WTC11 (cell line): ENCODE measurements at regions not wholly inside any gene's neighbourhood (a gene's known extent, or its start where the extent isn't known, plus 50 kb on each side); places are given as distances from the start of the nearest gene placed in this dataset.
"Not testable (repeated sequence)": the region's sequence is repeated elsewhere in the genome, so short reads cannot be mapped to it uniquely, and the experiment has no call there.

Source experiments
- ELF4 ChIP-seq: sonication (generic); formaldehyde crosslinking; IDR thresholded peaks from 2 replicates; pipeline ENCODE4 v1.8.1; 2022; ENCODE audit warnings: low read depth, mild to moderate bottlenecking, moderate library complexity, missing genetic modification reagents
- NFE2L1 ChIP-seq: sonication (generic); formaldehyde crosslinking; IDR thresholded peaks from 2 replicates; pipeline ENCODE4 v1.8.1; 2023; ENCODE audit warnings: missing genetic modification reagents
- RELA ChIP-seq: sonication (generic); formaldehyde crosslinking; IDR thresholded peaks from 2 replicates; pipeline ENCODE4 v1.8.1; 2022; ENCODE audit warnings: missing genetic modification reagents, mild to moderate bottlenecking, borderline replicate concordance
- SMAD4 ChIP-seq: sonication (generic); formaldehyde crosslinking; IDR thresholded peaks from 2 replicates; pipeline ENCODE4 v1.8.0; 2022; ENCODE audit warnings: mild to moderate bottlenecking, missing genetic modification reagents
- TEAD1 ChIP-seq: sonication (generic); formaldehyde crosslinking; IDR thresholded peaks from 2 replicates; pipeline ENCODE4 v1.8.0; 2022; ENCODE audit warnings: mild to moderate bottlenecking, missing genetic modification reagents
- TEAD4 ChIP-seq: sonication (generic); formaldehyde crosslinking; IDR thresholded peaks from 2 replicates; pipeline ENCODE4 v1.8.0; 2022; ENCODE audit warnings: mild to moderate bottlenecking, missing genetic modification reagents
- USF2 ChIP-seq: sonication (generic); formaldehyde crosslinking; IDR thresholded peaks from 2 replicates; pipeline ENCODE4 v1.8.1; 2023; ENCODE audit warnings: mild to moderate bottlenecking, missing genetic modification reagents, moderate library complexity
- ZNF263 ChIP-seq: sonication (generic); formaldehyde crosslinking; IDR thresholded peaks from 2 replicates; pipeline ENCODE4 v1.8.1; 2022; ENCODE audit warnings: low read depth, mild to moderate bottlenecking, moderate library complexity, missing genetic modification reagents
- ZNF423 ChIP-seq: fragments of 250-450 bp; sonication (Bioruptor Pico); IDR thresholded peaks from 2 replicates; pipeline ENCODE4 v2.1.2; 2022; ENCODE audit warnings: mild to moderate bottlenecking, moderate library complexity
- TF ChIP-seq, protein P1 (sequence below): fragments of 200-600 bp; IDR thresholded peaks from 2 replicates; pipeline ENCODE4 v1.8.0; 2022; ENCODE audit warnings: antibody characterized with exemption
- TF ChIP-seq, protein P2 (sequence below): sonication (generic); formaldehyde crosslinking; IDR thresholded peaks from 2 replicates; pipeline ENCODE4 v1.8.0; 2022; ENCODE audit warnings: mild to moderate bottlenecking, missing genetic modification reagents
- TF ChIP-seq, protein P3 (sequence below): sonication (generic); formaldehyde crosslinking; IDR thresholded peaks from 2 replicates; pipeline ENCODE4 v1.8.1; 2023; ENCODE audit warnings: mild to moderate bottlenecking, missing genetic modification reagents, moderate library complexity

GRCh38 chr3:191993952-191994351 lies 533.0 kb downstream of the PYDC2 start:
- TF ChIP-seq TEAD4; ELF4 (CRISPR knock-in tag); TEAD1 (CRISPR knock-in tag); NFE2L1 (CRISPR knock-in tag); ZNF423 (CRISPR knock-in tag); USF2 (CRISPR knock-in tag); SMAD4; RELA (CRISPR knock-in tag); ZNF263 (CRISPR knock-in tag): not testable (repeated sequence)
- TF ChIP-seq, protein P1, sequence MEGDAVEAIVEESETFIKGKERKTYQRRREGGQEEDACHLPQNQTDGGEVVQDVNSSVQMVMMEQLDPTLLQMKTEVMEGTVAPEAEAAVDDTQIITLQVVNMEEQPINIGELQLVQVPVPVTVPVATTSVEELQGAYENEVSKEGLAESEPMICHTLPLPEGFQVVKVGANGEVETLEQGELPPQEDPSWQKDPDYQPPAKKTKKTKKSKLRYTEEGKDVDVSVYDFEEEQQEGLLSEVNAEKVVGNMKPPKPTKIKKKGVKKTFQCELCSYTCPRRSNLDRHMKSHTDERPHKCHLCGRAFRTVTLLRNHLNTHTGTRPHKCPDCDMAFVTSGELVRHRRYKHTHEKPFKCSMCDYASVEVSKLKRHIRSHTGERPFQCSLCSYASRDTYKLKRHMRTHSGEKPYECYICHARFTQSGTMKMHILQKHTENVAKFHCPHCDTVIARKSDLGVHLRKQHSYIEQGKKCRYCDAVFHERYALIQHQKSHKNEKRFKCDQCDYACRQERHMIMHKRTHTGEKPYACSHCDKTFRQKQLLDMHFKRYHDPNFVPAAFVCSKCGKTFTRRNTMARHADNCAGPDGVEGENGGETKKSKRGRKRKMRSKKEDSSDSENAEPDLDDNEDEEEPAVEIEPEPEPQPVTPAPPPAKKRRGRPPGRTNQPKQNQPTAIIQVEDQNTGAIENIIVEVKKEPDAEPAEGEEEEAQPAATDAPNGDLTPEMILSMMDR: not testable (repeated sequence)
- TF ChIP-seq, protein P2, sequence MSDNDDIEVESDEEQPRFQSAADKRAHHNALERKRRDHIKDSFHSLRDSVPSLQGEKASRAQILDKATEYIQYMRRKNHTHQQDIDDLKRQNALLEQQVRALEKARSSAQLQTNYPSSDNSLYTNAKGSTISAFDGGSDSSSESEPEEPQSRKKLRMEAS (CRISPR knock-in tag): not testable (repeated sequence)
- TF ChIP-seq, protein P3, sequence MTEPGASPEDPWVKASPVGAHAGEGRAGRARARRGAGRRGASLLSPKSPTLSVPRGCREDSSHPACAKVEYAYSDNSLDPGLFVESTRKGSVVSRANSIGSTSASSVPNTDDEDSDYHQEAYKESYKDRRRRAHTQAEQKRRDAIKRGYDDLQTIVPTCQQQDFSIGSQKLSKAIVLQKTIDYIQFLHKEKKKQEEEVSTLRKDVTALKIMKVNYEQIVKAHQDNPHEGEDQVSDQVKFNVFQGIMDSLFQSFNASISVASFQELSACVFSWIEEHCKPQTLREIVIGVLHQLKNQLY: not testable (repeated sequence)
